ENCODE measurements at regions not wholly inside any gene's neighbourhood (a gene's known extent, or its start where the extent isn't known, plus 50 kb on each side); places are given as distances from the start of the nearest gene placed in this dataset.

GRCh38 chr21:28485301-28486022 lies 507.2 kb downstream of the LTN1 start:
- Histone ChIP-seq H3K4me3 (replicated peaks in 1 of 3; ENCODE audit: insufficient read depth in 1 of 3, low read depth in 1 of 3, low read length in 3 of 3) (no peak overlapping the region), H3K36me3 (ENCODE audit: control insufficient read depth in 2 of 2, extremely low read depth in 1 of 2, insufficient read depth in 2 of 2, low read length in 2 of 2) (no peaks in the 10 kb centered on the region), H3K9me1 (replicated peaks; ENCODE audit: control insufficient read depth, extremely low read depth, insufficient read depth, low read length) (no peaks in the 10 kb centered on the region), H3K9ac (replicated peaks; ENCODE audit: extremely low read depth, insufficient read depth, low read length) (no peak overlapping the region), H3K4me1 (ENCODE audit: control insufficient read depth, extremely low read depth, insufficient read depth, low read length) (no peaks in the 10 kb centered on the region), H3K4me2 (ENCODE audit: insufficient read depth, low read length) (no peak overlapping the region), H3K9me3 (replicated peaks; ENCODE audit: control insufficient read depth, insufficient read depth, low read length) (no peaks in the 10 kb centered on the region), H2AFZ (ENCODE audit: low read depth, low read length) (no peak overlapping the region), H3K27ac (ENCODE audit: insufficient read depth, low read depth, low read length) (no peak overlapping the region), H4K20me1 (replicated peaks; ENCODE audit: control insufficient read depth, extremely low read depth, insufficient read depth, low read length) (no peaks in the 10 kb centered on the region), H3K27me3 (ENCODE audit: control insufficient read depth in 2 of 2, insufficient read depth in 2 of 2, low read length in 2 of 2) (no peaks in the 10 kb centered on the region), H3K79me2 (ENCODE audit: control insufficient read depth, insufficient read depth, low read length) (no peaks in the 10 kb centered on the region)
- DNase-seq (ENCODE audit: low read depth, low spot score) (no peak), FAIRE-seq (no peak)
- CTCF ChIA-PET: interaction anchor here (1.0 to 1.4 kb wide), 3 partner anchors 12 to 27 kb away, joined by 3 read pairs; no protein-coding TSS in a partner anchor
- intact Hi-C loops (cut with micrococcal nuclease) (no loop called here), dilution Hi-C loops (cut with MboI; ENCODE audit: extremely low pct_ligation_motif_present, low sequenced_read_pairs) (no loop called here)
- POLR2A ChIA-PET: no interaction called here
- TF ChIP-seq EZH2 (IDR thresholded peaks at IDR 0.05; ENCODE audit: borderline replicate concordance, low read depth, low read length, severe bottlenecking) (no peak), POLR2A (IDR thresholded peaks at IDR 0.05; ENCODE audit: low read depth, low read length) (no peak), JUN (IDR thresholded peaks at IDR 0.05; ENCODE audit: borderline replicate concordance, insufficient read depth, insufficient read length, low read depth) (no peak), MAX (IDR thresholded peaks at IDR 0.05; ENCODE audit: insufficient read depth, insufficient read length) (no peak), POLR2AphosphoS5 (IDR thresholded peaks at IDR 0.05; ENCODE audit: insufficient read depth, low read depth, low read length) (no peak)
- BruUV-seq (replicated peaks): no TSS peak

DNA sequence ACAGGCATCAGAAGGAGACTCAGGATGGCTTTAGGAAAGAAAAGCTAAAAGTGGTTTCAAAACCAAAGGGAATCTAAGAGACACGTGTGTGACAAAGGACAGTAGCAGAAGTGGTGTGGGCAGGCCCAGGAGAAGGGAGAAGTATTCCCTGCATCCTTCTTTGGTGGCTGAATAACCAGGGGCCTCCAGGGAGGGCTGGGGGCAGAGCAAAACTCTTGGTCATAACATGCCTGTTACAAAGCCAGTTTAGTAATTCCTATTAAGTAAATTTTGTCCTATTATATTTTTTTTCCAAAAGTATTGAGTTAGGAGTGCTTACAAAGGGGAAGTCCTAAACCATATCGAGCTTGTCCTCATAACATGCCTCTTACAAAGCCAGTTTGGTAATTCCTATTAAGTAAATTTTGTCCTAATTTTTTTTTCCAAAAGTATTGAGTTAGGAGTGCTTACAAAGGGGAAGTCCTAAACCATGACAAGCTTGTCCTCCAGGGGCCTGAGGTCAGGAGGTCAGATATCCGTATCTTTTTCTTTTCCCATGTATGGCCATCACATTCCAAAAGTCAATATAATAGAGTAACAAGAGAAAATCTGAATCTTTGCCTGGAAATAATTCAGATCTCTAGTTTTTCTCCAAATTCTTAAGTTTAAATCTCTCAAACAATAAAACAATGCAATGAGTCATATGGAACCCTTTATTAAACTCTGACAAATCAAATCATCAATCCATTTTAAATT lies 509.2 kb downstream of the LTN1 start:
- ChIA-PET POLR2A (no interaction called here), CTCF (interaction anchor here (1.3 kb wide), 1 partner anchor 262 kb away, joined by 3 read pairs; no protein-coding TSS in a partner anchor)
- H3K79me2 ChIP-seq (ENCODE audit: control insufficient read depth, insufficient read depth, low read length): no peaks in the 10 kb centered on the region
- H3K4me3 ChIP-seq (replicated peaks in 1 of 3; ENCODE audit: insufficient read depth in 1 of 3, low read depth in 1 of 3, low read length in 3 of 3): no peak overlapping the region
- no peaks in the 10 kb centered on the region for H4K20me1 ChIP-seq (replicated peaks; ENCODE audit: control insufficient read depth, extremely low read depth, insufficient read depth, low read length)
- H3K27me3 ChIP-seq (ENCODE audit: control insufficient read depth in 2 of 2, insufficient read depth in 2 of 2, low read length in 2 of 2): no peaks in the 10 kb centered on the region
- dilution Hi-C loops (cut with MboI; ENCODE audit: extremely low pct_ligation_motif_present, low sequenced_read_pairs) (no loop called here), intact Hi-C loops (cut with micrococcal nuclease) (no loop called here)
- DNase-seq (ENCODE audit: low read depth, low spot score) (no peak), FAIRE-seq (no peak)
- BruUV-seq (replicated peaks): no TSS peak
- no peak overlapping the region for H3K9ac ChIP-seq (replicated peaks; ENCODE audit: extremely low read depth, insufficient read depth, low read length)
- H3K9me3 ChIP-seq (replicated peaks; ENCODE audit: control insufficient read depth, insufficient read depth, low read length): no peaks in the 10 kb centered on the region
- no peak overlapping the region for H3K27ac ChIP-seq (ENCODE audit: insufficient read depth, low read depth, low read length)
- TF ChIP-seq MYC (IDR thresholded peaks at IDR 0.05; ENCODE audit: low read depth, low read length) (no peak), POLR2A (IDR thresholded peaks at IDR 0.05; ENCODE audit: low read depth, low read length) (no peak)
- no peak overlapping the region for H3K4me2 ChIP-seq (ENCODE audit: insufficient read depth, low read length)
- H2AFZ ChIP-seq (ENCODE audit: low read depth, low read length): no peak overlapping the region
- no peaks in the 10 kb centered on the region for H3K4me1 ChIP-seq (ENCODE audit: control insufficient read depth, extremely low read depth, insufficient read depth, low read length)
- H3K36me3 ChIP-seq (ENCODE audit: control insufficient read depth in 2 of 2, extremely low read depth in 1 of 2, insufficient read depth in 2 of 2, low read length in 2 of 2): no peaks in the 10 kb centered on the region
- H3K9me1 ChIP-seq (replicated peaks; ENCODE audit: control insufficient read depth, extremely low read depth, insufficient read depth, low read length): no peaks in the 10 kb centered on the region
